ENCODE measurements at regions not wholly inside any gene's neighbourhood (a gene's known extent, or its start where the extent isn't known, plus 50 kb on each side); places are given as distances from the start of the nearest gene placed in this dataset.

GRCh38 chr1:29971703-29972102 is 735.4 kb downstream of the PTPRU start:
- POLR2A ChIA-PET, result no interaction called here
- in situ Hi-C loops (cut with MboI), result no loop called here
- BruUV-seq (replicated peaks), result no TSS peak

More at GRCh38 chr1:29971703-29972102, 735.4 kb downstream of the PTPRU start:
- no peaks in the 10 kb centered on the region for H3K79me2 ChIP-seq (ENCODE audit: control insufficient read depth, insufficient read depth, low read length)
- ChIA-PET RAD21 (ENCODE audit: unreplicated experiment) (no interaction called here), CTCF (no interaction called here), SMC1A (ENCODE audit: uncharacterized antibody, unreplicated experiment) (no interaction called here)
- H3K4me2 ChIP-seq (ENCODE audit: control insufficient read depth, insufficient read depth), result no peak overlapping the region
- WGBS (ENCODE audit: insufficient coverage, insufficient replicate concordance, low lambda C conversion rate, missing lambda C conversion rate), result 7% methylated on average over 2 of the region's 2 CpGs
- intact Hi-C loops (cut with micrococcal nuclease; ENCODE audit: unreplicated experiment), result no loop called here
- no peaks in the 10 kb centered on the region for H3K9me3 ChIP-seq (replicated peaks; ENCODE audit: control insufficient read depth, insufficient read depth, low read length)
- no peak overlapping the region for H3K4me3 ChIP-seq
- H3K27me3 ChIP-seq (replicated peaks in 1 of 2; ENCODE audit: control insufficient read depth in 2 of 2, insufficient read depth in 2 of 2, low read length in 1 of 2), result no peaks in the 10 kb centered on the region
- no peaks in the 10 kb centered on the region for H3K4me1 ChIP-seq (ENCODE audit: control insufficient read depth, insufficient read depth, low read length)
- no peaks in the 10 kb centered on the region for H4K20me1 ChIP-seq (ENCODE audit: control insufficient read depth, insufficient read depth)
- TF ChIP-seq RAD21 (IDR thresholded peaks at IDR 0.05; ENCODE audit: insufficient read depth, low read depth, low read length) (no peak), CHD1 (IDR thresholded peaks at IDR 0.05; ENCODE audit: low read depth, low read length) (no peak), BCL11A (IDR thresholded peaks at IDR 0.05; ENCODE audit: low read depth, low read length) (no peak), HDAC6 (IDR thresholded peaks at IDR 0.05; ENCODE audit: unreplicated experiment) (no peak), IKZF2 (IDR thresholded peaks at IDR 0.05) (no peak), RAD51 (IDR thresholded peaks at IDR 0.05) (no peak), BRCA1 (IDR thresholded peaks at IDR 0.05; ENCODE audit: low read depth, low read length) (no peak), ATF3 (IDR thresholded peaks at IDR 0.05; ENCODE audit: borderline replicate concordance, extremely low read depth, low read depth, low read length) (no peak), MTA2 (IDR thresholded peaks at IDR 0.05; ENCODE audit: low read depth) (no peak), RELB (IDR thresholded peaks at IDR 0.05; ENCODE audit: low read depth) (no peak)
- no peak overlapping the region for H2AFZ ChIP-seq (ENCODE audit: control insufficient read depth, low read depth, low read length)
- DNase-seq (ENCODE audit: low read depth, low spot score) (no peak), ATAC-seq (no peak), FAIRE-seq (no peak)
- no peaks in the 10 kb centered on the region for H3K36me3 ChIP-seq (ENCODE audit: control insufficient read depth in 2 of 2, insufficient read depth in 2 of 2, low read length in 1 of 2)
- H3K9ac ChIP-seq (ENCODE audit: control insufficient read depth, insufficient read depth, low read length), result no peak overlapping the region
- H3K27ac ChIP-seq (ENCODE audit: control insufficient read depth, insufficient read depth), result no peak overlapping the region
